ENCODE measurements at regions not wholly inside any gene's neighbourhood (a gene's known extent, or its start where the extent isn't known, plus 50 kb on each side); places are given as distances from the start of the nearest gene placed in this dataset.

DNA sequence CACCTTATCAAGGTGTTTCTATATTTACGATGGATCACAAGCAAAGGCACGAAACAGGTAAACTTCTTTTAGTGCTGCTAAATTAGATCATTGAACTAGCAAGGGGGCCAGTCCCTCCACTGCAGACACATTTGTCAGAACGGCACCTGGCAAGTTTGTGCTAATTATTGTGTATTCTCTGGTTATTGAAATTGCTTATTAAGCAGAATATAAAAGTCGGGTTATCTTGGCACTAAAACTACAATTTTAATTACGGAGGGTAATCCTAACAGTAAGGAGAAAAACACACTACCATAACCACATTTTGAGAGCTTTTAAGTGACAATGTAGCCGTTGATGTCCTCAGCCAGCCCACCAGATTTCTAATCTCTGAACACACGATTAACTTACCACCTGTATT lies 118.9 kb upstream of the BTN3A2 start (continued):
- TF ChIP-seq, protein P1, sequence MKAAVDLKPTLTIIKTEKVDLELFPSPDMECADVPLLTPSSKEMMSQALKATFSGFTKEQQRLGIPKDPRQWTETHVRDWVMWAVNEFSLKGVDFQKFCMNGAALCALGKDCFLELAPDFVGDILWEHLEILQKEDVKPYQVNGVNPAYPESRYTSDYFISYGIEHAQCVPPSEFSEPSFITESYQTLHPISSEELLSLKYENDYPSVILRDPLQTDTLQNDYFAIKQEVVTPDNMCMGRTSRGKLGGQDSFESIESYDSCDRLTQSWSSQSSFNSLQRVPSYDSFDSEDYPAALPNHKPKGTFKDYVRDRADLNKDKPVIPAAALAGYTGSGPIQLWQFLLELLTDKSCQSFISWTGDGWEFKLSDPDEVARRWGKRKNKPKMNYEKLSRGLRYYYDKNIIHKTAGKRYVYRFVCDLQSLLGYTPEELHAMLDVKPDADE (IDR thresholded peaks at IDR 0.05): no peak

DNA sequence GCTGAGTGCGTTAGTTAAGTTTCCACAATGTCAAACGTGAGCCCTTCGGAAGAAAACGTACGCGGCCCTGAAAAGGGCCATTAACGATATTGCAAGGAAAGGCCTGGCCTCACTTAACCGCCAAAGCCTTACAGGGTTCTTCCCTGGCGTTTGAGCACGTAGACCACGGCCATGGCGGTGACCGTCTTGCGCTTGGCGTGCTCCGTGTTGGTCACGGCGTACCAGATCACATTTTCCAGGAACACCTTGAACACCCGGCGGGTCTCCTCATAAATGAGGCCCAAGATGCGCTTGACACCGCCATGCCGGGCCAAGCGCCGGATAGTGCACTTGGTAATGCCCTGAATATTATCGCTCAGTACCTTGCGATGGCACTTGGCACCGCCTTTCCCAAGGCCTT lies 118.4 kb upstream of the BTN3A2 start:
- H3K36me3 ChIP-seq (ENCODE audit: insufficient read depth): no peaks in the 10 kb centered on the region
- H3K79me2 ChIP-seq (replicated peaks; ENCODE audit: insufficient read depth): peaks cover under 1% of the 10 kb centered on the region; the same call in 1 of the 2 replicates
- ATAC-seq (no peak), DNase-seq (ENCODE audit: low spot score) (no peak)
- no peaks in the 10 kb centered on the region for H3K9me2 ChIP-seq (ENCODE audit: insufficient read depth)
- no peak overlapping the region for H3K4me3 ChIP-seq
- peaks cover under 1% of the 10 kb centered on the region; the same call in 1 of the 3 replicates for H3K9me3 Mint-ChIP-seq
- H4K20me1 ChIP-seq (replicated peaks; ENCODE audit: insufficient read depth): no peaks in the 10 kb centered on the region
- H3K4me3 Mint-ChIP-seq: no peak overlapping the region
- H3K27ac ChIP-seq (ENCODE audit: low read depth): no peak overlapping the region
- no peak overlapping the region for H2AFZ ChIP-seq
- no peak overlapping the region for H3K4me2 ChIP-seq
- peaks cover 2% of the 10 kb centered on the region for H3K36me3 Mint-ChIP-seq (ENCODE audit: low read depth)
- peaks cover 21% of the 10 kb centered on the region for H3K4me1 ChIP-seq (ENCODE audit: insufficient read depth)
- H3K27me3 Mint-ChIP-seq (ENCODE audit: insufficient read depth, low read depth, poor library complexity): peaks cover 26% of the 10 kb centered on the region
- H3K27ac Mint-ChIP-seq: no peak overlapping the region
- no peaks in the 10 kb centered on the region for H3F3A ChIP-seq (replicated peaks; ENCODE audit: low read depth)
- H3K4me1 Mint-ChIP-seq: peaks cover 40% of the 10 kb centered on the region
- no peaks in the 10 kb centered on the region for H3K27me3 ChIP-seq (ENCODE audit: insufficient read depth)
- no peak for TF ChIP-seq ZNF462 (CRISPR knock-in tag; IDR thresholded peaks at IDR 0.05)
- TF ChIP-seq CREB1 (CRISPR knock-in tag; IDR thresholded peaks at IDR 0.05; ENCODE audit: low read depth): no peak
- TF ChIP-seq, protein P2, sequence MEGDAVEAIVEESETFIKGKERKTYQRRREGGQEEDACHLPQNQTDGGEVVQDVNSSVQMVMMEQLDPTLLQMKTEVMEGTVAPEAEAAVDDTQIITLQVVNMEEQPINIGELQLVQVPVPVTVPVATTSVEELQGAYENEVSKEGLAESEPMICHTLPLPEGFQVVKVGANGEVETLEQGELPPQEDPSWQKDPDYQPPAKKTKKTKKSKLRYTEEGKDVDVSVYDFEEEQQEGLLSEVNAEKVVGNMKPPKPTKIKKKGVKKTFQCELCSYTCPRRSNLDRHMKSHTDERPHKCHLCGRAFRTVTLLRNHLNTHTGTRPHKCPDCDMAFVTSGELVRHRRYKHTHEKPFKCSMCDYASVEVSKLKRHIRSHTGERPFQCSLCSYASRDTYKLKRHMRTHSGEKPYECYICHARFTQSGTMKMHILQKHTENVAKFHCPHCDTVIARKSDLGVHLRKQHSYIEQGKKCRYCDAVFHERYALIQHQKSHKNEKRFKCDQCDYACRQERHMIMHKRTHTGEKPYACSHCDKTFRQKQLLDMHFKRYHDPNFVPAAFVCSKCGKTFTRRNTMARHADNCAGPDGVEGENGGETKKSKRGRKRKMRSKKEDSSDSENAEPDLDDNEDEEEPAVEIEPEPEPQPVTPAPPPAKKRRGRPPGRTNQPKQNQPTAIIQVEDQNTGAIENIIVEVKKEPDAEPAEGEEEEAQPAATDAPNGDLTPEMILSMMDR (conservative IDR thresholded peaks at IDR 0.05; ENCODE audit: low read depth in 2 of 2): no peak
- no peak for TF ChIP-seq ZNF331 (CRISPR knock-in tag; IDR thresholded peaks at IDR 0.05; ENCODE audit: low read depth)
- no peak for TF ChIP-seq JUNB (IDR thresholded peaks at IDR 0.05; ENCODE audit: unreplicated experiment)
- TF ChIP-seq EZH2phosphoT487 (IDR thresholded peaks at IDR 0.05; ENCODE audit: unreplicated experiment): no peak
- TF ChIP-seq STAT1 (IDR thresholded peaks at IDR 0.05; ENCODE audit: unreplicated experiment): no peak
- TF ChIP-seq EZH2 (IDR thresholded peaks at IDR 0.05; ENCODE audit: low read depth, unreplicated experiment): no peak
- no peak for TF ChIP-seq REST (IDR thresholded peaks at IDR 0.05; ENCODE audit: unreplicated experiment)
- TF ChIP-seq POLR2AphosphoS5 (IDR thresholded peaks at IDR 0.05; ENCODE audit: low read depth): no peak
- no peak for TF ChIP-seq ZNF114 (CRISPR knock-in tag; IDR thresholded peaks at IDR 0.05)
- no peak for TF ChIP-seq NANOG (IDR thresholded peaks at IDR 0.05; ENCODE audit: borderline replicate concordance)
